Activated naive CD8-positive, alpha-beta T cell treated with anti-CD3 and anti-CD28 coated beads for 36 hours (primary cell): ENCODE measurements at regions not wholly inside any gene's neighbourhood (a gene's known extent, or its start where the extent isn't known, plus 50 kb on each side); places are given as distances from the start of the nearest gene placed in this dataset.

Source experiments
- DNase-seq: peaks from one replicate; pipeline ENCODE4 v3.0.0; 2021
- H3K27ac Mint-ChIP-seq: one replicate; pipeline ENCODE4 v1.8.0; 2022; ENCODE audit warnings: mild to moderate bottlenecking, moderate library complexity, mixed read lengths
- H3K27me3 Mint-ChIP-seq: one replicate; pipeline ENCODE4 v1.8.0; 2022; ENCODE audit warnings: mild to moderate bottlenecking, mixed read lengths
- H3K36me3 Mint-ChIP-seq: one replicate; pipeline ENCODE4 v1.8.0; 2021; ENCODE audit warnings: mild to moderate bottlenecking, mixed read lengths
- H3K4me1 Mint-ChIP-seq: one replicate; pipeline ENCODE4 v1.8.0; 2021; ENCODE audit warnings: mixed read lengths
- H3K4me3 Mint-ChIP-seq: one replicate; pipeline ENCODE4 v1.8.0; 2022; ENCODE audit warnings: mild to moderate bottlenecking, moderate library complexity, mixed read lengths
- H3K9me3 Mint-ChIP-seq: one replicate; pipeline ENCODE4 v1.8.0; 2022; ENCODE audit warnings: mixed read lengths

DNA sequence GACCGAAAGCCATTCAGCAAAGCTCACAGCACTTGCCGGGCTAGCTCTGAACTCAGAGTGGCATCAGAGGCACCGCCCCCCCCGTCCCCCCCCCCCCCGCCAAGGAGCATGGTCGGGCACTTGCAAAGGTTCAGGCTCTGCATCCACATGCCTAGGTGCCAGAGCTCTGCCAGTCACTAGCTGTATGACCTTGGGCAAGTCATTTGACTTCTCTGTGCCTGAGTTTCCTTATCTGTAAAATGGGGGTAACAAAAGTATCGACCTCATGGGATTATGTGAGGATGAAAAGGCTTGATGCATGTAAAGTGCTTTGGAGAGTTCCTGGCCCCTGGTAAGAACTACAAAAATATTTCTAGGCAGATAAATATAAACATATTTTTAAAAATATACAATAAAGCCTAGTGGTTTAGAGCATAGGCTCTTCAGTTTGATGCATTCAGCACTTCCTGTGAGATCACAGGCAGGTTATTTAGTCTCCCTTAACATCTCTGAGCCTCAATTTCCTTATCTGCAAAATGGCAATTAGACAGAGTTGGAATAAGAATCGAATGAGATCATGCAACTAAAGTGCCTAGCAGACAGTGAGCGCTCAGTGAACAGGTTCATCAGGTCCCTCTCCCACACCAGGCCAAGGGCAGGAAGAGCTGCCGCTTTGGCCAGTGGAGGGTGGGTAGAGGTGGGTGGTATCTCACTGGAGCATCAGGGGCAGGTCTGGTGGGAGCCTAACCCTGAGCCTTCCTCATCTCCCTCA lies 117.2 kb downstream of the CYLD start:
- H3K36me3 Mint-ChIP-seq, result no peaks in the 10 kb centered on the region
- no peak overlapping the region for H3K27ac Mint-ChIP-seq
- H3K4me1 Mint-ChIP-seq, result no peaks in the 10 kb centered on the region
- H3K9me3 Mint-ChIP-seq, result no peaks in the 10 kb centered on the region
- H3K27me3 Mint-ChIP-seq, result peaks cover 5% of the 10 kb centered on the region
- H3K4me3 Mint-ChIP-seq, result no peak overlapping the region
- DNase-seq, result no peak

DNA sequence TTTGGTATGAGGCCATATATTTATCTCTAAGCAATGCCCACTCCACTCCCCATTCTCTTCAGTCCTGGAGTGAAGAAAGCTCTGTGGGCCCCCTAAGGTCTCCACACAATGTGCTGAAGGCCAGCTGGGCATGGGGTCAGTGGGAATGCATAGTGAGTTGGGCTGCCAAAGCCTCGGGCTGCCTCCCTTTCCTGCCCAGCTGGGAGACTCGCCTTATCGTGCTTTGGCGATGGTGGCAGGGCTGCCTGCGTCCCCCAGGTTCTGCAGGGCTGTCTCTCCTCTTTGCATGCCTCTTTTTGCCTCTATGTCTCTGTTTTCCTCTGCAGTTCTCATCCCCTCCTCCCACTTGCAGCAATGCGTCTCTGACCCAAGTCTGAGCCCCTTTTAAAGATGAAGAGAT lies 116.5 kb downstream of the CYLD start:
- Mint-ChIP-seq H3K27ac (no peak overlapping the region), H3K4me3 (no peak overlapping the region), H3K4me1 (no peaks in the 10 kb centered on the region), H3K9me3 (no peaks in the 10 kb centered on the region), H3K27me3 (peaks cover 5% of the 10 kb centered on the region), H3K36me3 (no peaks in the 10 kb centered on the region)
- DNase-seq, result no peak

DNA sequence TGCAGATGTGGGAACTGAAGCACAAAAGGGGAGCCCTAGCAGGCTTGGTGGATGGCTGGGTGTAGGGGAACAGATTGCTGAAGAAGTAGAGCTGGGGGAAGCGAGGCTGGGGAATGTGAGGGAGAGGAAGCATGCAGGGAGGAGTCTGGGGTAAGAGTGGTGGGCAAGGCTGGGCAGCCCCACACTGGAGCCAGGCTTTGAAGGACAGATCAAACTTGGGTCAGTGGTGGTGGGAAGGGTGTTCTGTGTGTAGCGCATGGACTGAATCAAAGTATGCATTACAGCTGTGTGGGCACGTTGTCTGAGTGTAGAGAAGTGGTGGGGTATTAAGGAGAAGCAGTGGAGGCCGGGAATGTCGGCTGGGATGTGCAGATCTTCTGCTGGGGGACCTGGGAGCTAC lies 116.0 kb downstream of the CYLD start:
- H3K9me3 Mint-ChIP-seq, result no peaks in the 10 kb centered on the region
- DNase-seq, result no peak
- H3K36me3 Mint-ChIP-seq, result no peaks in the 10 kb centered on the region
- H3K27ac Mint-ChIP-seq, result no peak overlapping the region
- peaks cover 5% of the 10 kb centered on the region for H3K27me3 Mint-ChIP-seq
- no peak overlapping the region for H3K4me3 Mint-ChIP-seq
- no peaks in the 10 kb centered on the region for H3K4me1 Mint-ChIP-seq

GRCh38 chr16:50856991-50857390 lies 115.1 kb downstream of the CYLD start:
- no peaks in the 10 kb centered on the region for H3K36me3 Mint-ChIP-seq
- H3K9me3 Mint-ChIP-seq, result no peaks in the 10 kb centered on the region
- H3K4me3 Mint-ChIP-seq, result no peak overlapping the region
- peaks cover 5% of the 10 kb centered on the region for H3K27me3 Mint-ChIP-seq
- H3K4me1 Mint-ChIP-seq, result no peaks in the 10 kb centered on the region
- DNase-seq, result no peak
- no peak overlapping the region for H3K27ac Mint-ChIP-seq

GRCh38 chr16:50853329-50853728 lies 111.4 kb downstream of the CYLD start:
- no peaks in the 10 kb centered on the region for H3K4me1 Mint-ChIP-seq
- DNase-seq, result no peak
- no peaks in the 10 kb centered on the region for H3K9me3 Mint-ChIP-seq
- no peaks in the 10 kb centered on the region for H3K36me3 Mint-ChIP-seq
- no peak overlapping the region for H3K27ac Mint-ChIP-seq
- H3K4me3 Mint-ChIP-seq, result no peak overlapping the region
- peaks cover 18% of the 10 kb centered on the region for H3K27me3 Mint-ChIP-seq
